GM10248 (cell line): ENCODE measurements at regions not wholly inside any gene's neighbourhood (a gene's known extent, or its start where the extent isn't known, plus 50 kb on each side); places are given as distances from the start of the nearest gene placed in this dataset.

Experiments used
- CTCF ChIA-PET: fragments of 300-600 bp; sonication (Branson Sonifier 250); formaldehyde crosslinking; extraction: SDS; loops from one replicate; lab custom pipeline; 2021; ENCODE audit warnings: antibody characterized with exemption; lab: Yijun Ruan, JAX
- POLR2A ChIA-PET: fragments of 350-650 bp; sonication (Branson Sonifier 250); formaldehyde crosslinking; extraction: SDS; loops from one replicate; lab custom pipeline; 2020; ENCODE audit warnings: antibody characterized with exemption; lab: Yijun Ruan, JAX
- DNase-seq: peaks from one replicate; pipeline ENCODE4 v3.0.0; 2012; ENCODE audit errors: extremely low spot score
- CTCF ChIP-seq: IDR thresholded peaks from 2 replicates; pipeline ENCODE4 v1.5.1; 2012; ENCODE audit warnings: mild to moderate bottlenecking, low read depth; ENCODE audit errors: extremely low read depth, missing control alignments, control extremely low read depth

- DNase-seq: no peak
- TF ChIP-seq CTCF: no peak
- POLR2A ChIA-PET: no interaction called here
- CTCF ChIA-PET: interaction anchor here (1.6 kb wide), 1 partner anchor 14 kb away, joined by 4 read pairs; no protein-coding TSS in a partner anchor
Observed at GRCh38 chr11:23099256-23099655, 239.0 kb upstream of the CCDC179 start.

- CTCF ChIA-PET: interaction anchor here (0.7 kb wide), 1 partner anchor 13 kb away, joined by 3 read pairs; no protein-coding TSS in a partner anchor
- no peak for TF ChIP-seq CTCF
Observed at GRCh38 chr11:23100726-23101125, 240.5 kb upstream of the CCDC179 start.

GRCh38 chr11:23103416-23103815 lies 243.1 kb upstream of the CCDC179 start:
- CTCF ChIA-PET: no interaction called here
- TF ChIP-seq CTCF: no peak

More at GRCh38 chr11:23100726-23101125, 240.5 kb upstream of the CCDC179 start:
- DNase-seq: no peak
- POLR2A ChIA-PET: no interaction called here

GRCh38 chr11:23111527-23111926 lies 251.3 kb upstream of the CCDC179 start:
- TF ChIP-seq CTCF: no peak
- CTCF ChIA-PET: interaction anchor here (3.6 kb wide), 1 partner anchor 11 kb away, joined by 20 read pairs; no protein-coding TSS in a partner anchor
- no peak for DNase-seq
- POLR2A ChIA-PET: no interaction called here

More at GRCh38 chr11:23103416-23103815, 243.1 kb upstream of the CCDC179 start:
- POLR2A ChIA-PET: no interaction called here
- DNase-seq: no peak

GRCh38 chr11:23112390-23112789 lies 252.1 kb upstream of the CCDC179 start:
- CTCF ChIA-PET: interaction anchor here (1.3 to 3.6 kb wide), 6 partner anchors 10 to 90 kb away, joined by 3 to 20 read pairs (median 8); no protein-coding TSS in a partner anchor
- POLR2A ChIA-PET: no interaction called here
- no peak for TF ChIP-seq CTCF
- DNase-seq: no peak

- peak; percentile 48 for TF ChIP-seq CTCF
- POLR2A ChIA-PET: no interaction called here
- CTCF ChIA-PET: interaction anchor here (0.8 to 3.6 kb wide), 12 partner anchors 9 to 444 kb away, joined by 3 to 20 read pairs (median 4); no protein-coding TSS in a partner anchor
- DNase-seq: peak; percentile 43
Observed at GRCh38 chr11:23112987-23113886, 253.0 kb upstream of the CCDC179 start.
